GM12873 (cell line): ENCODE measurements at regions not wholly inside any gene's neighbourhood (a gene's known extent, or its start where the extent isn't known, plus 50 kb on each side); places are given as distances from the start of the nearest gene placed in this dataset.
A peak's percentile ranks its signal among the peaks of the same experiment; 100 is the strongest.

Experiments used
- CTCF ChIP-seq: IDR thresholded peaks from 2 replicates; pipeline ENCODE4 v1.5.1; 2012; ENCODE audit warnings: low read depth, mild to moderate bottlenecking, moderate library complexity, low read length, control low read depth; ENCODE audit not compliant: insufficient read depth; ENCODE audit errors: missing control alignments

- no peak for TF ChIP-seq CTCF
These were observed 1274.7 kb upstream of the PABPC4L start for GRCh38 chr4:135476272-135476671.

GRCh38 chr4:135464311-135464710, 1262.7 kb upstream of the PABPC4L start:
- TF ChIP-seq CTCF, result no peak

- no peak for TF ChIP-seq CTCF
These were observed 1233.3 kb upstream of the PABPC4L start for GRCh38 chr4:135434936-135435335.

GRCh38 chr4:135429528-135429927, 1227.9 kb upstream of the PABPC4L start:
- TF ChIP-seq CTCF, result no peak

GRCh38 chr4:135418353-135418752, 1216.8 kb upstream of the PABPC4L start:
- TF ChIP-seq CTCF, result peak; percentile 53

- TF ChIP-seq CTCF, result no peak
These were observed 1210.6 kb upstream of the PABPC4L start for GRCh38 chr4:135412213-135412612.

GRCh38 chr4:135411251-135411650, 1209.7 kb upstream of the PABPC4L start:
- TF ChIP-seq CTCF, result no peak
